Chondrocyte (in vitro differentiated cells): ENCODE measurements at regions not wholly inside any gene's neighbourhood (a gene's known extent, or its start where the extent isn't known, plus 50 kb on each side); places are given as distances from the start of the nearest gene placed in this dataset.
"Not testable (repeated sequence)": the region's sequence is repeated elsewhere in the genome, so short reads cannot be mapped to it uniquely, and the experiment has no call there.

Source experiments
- DNase-seq: peaks from one replicate; pipeline ENCODE4 v3.0.0; 2021; ENCODE audit warnings: mixed read lengths, low spot score
- H3K27ac Mint-ChIP-seq: one replicate; pipeline ENCODE4 v1.8.0; 2021; ENCODE audit warnings: mild to moderate bottlenecking, moderate library complexity, mixed read lengths; ENCODE audit not compliant: unreplicated experiment
- H3K27me3 Mint-ChIP-seq: 2 replicates; pipeline ENCODE4 v1.8.0; 2021; ENCODE audit warnings: low read depth, mixed read lengths
- H3K36me3 Mint-ChIP-seq: 2 replicates; pipeline ENCODE4 v1.8.0; 2021; ENCODE audit warnings: low read depth, mixed read lengths
- H3K4me1 Mint-ChIP-seq: 2 replicates; pipeline ENCODE4 v1.8.0; 2021; ENCODE audit warnings: low read depth, mild to moderate bottlenecking, mixed read lengths
- H3K4me3 Mint-ChIP-seq: one replicate; pipeline ENCODE4 v1.8.0; 2021; ENCODE audit warnings: mild to moderate bottlenecking, moderate library complexity, mixed read lengths; ENCODE audit not compliant: unreplicated experiment
- H3K9me3 Mint-ChIP-seq: 2 replicates; pipeline ENCODE4 v1.8.0; 2021; ENCODE audit warnings: low read depth, mixed read lengths
- CTCF ChIP-seq: fragments of 200-600 bp; sonication (generic); IDR thresholded peaks from 2 replicates; pipeline ENCODE4 v1.5.0; 2021; ENCODE audit warnings: antibody characterized with exemption, mild to moderate bottlenecking, moderate library complexity

- H3K27me3 Mint-ChIP-seq, result peaks cover 6% of the 10 kb centered on the region
- H3K27ac Mint-ChIP-seq, result no peak overlapping the region
- no peaks in the 10 kb centered on the region for H3K4me1 Mint-ChIP-seq
- no peak for DNase-seq
- no peak overlapping the region for H3K4me3 Mint-ChIP-seq
- H3K36me3 Mint-ChIP-seq, result no peaks in the 10 kb centered on the region
- no peaks in the 10 kb centered on the region for H3K9me3 Mint-ChIP-seq
- TF ChIP-seq CTCF, result no peak
These were observed 135.9 kb downstream of the GPCPD1 start for GRCh38 chr20:5474646-5475550.

GRCh38 chr20:5471866-5472265 lies 138.9 kb downstream of the GPCPD1 start:
- H3K36me3 Mint-ChIP-seq, DNase-seq, H3K27me3 Mint-ChIP-seq, H3K4me1 Mint-ChIP-seq, H3K4me3 Mint-ChIP-seq, H3K9me3 Mint-ChIP-seq, H3K27ac Mint-ChIP-seq: not testable (repeated sequence)

- no peak overlapping the region for H3K27ac Mint-ChIP-seq
- H3K27me3 Mint-ChIP-seq, result no peaks in the 10 kb centered on the region
- H3K4me1 Mint-ChIP-seq, result no peaks in the 10 kb centered on the region
- no peak for DNase-seq
- no peaks in the 10 kb centered on the region for H3K36me3 Mint-ChIP-seq
- no peak for TF ChIP-seq CTCF
- H3K9me3 Mint-ChIP-seq, result no peaks in the 10 kb centered on the region
- H3K4me3 Mint-ChIP-seq, result no peak overlapping the region
These were observed 139.4 kb downstream of the GPCPD1 start for GRCh38 chr20:5471368-5471767.

DNA sequence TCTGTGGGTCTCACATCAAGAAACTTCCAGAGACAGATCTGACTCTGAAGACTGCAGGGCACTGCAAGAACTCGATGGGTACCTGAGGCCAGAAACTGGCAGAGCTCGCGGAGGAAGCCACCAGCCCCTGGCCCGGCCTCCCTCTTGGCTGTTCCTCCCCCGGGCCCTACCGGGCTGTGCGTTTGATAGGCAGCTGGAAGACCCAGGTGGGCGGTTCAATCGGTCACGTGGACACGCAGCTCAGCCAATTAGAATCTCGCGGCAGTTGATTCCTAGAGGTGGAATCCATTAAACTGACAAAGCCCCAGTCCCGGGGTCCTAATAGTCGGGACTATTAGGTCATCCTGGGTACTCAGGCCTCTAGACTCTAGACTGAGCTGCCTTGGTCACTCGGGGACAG lies 139.9 kb downstream of the GPCPD1 start:
- Mint-ChIP-seq H3K27ac (no peak overlapping the region), H3K9me3 (no peaks in the 10 kb centered on the region), H3K4me3 (no peak overlapping the region), H3K36me3 (no peaks in the 10 kb centered on the region), H3K4me1 (no peaks in the 10 kb centered on the region), H3K27me3 (peaks cover under 1% of the 10 kb centered on the region)
- DNase-seq, result no peak
- no peak for TF ChIP-seq CTCF

DNA sequence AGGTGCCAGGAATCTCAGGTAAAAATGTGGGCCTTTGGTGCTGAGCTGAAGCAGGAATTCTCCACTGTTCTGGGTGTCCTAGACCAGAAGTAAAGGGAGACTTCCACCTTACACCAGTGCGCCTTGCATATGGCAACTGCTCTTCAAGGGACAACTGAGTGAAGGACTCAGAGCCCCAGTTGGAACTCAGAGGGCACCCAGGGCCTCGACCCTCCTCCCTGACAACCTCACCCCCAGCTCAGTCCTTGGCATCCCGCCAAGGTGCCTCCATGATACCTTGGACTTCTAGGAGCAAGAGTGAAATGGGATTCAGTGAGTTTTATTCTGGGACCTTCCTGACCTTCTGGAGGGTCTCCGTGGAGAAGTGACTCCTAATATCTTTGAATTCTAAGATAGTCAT lies 140.3 kb downstream of the GPCPD1 start:
- Mint-ChIP-seq H3K4me3 (no peak overlapping the region), H3K27ac (no peak overlapping the region), H3K9me3 (no peaks in the 10 kb centered on the region), H3K4me1 (no peaks in the 10 kb centered on the region), H3K27me3 (peaks cover 6% of the 10 kb centered on the region), H3K36me3 (no peaks in the 10 kb centered on the region)
- no peak for DNase-seq
- no peak for TF ChIP-seq CTCF

GRCh38 chr20:5469111-5469510 lies 141.7 kb downstream of the GPCPD1 start:
- Mint-ChIP-seq H3K27me3 (peaks cover 6% of the 10 kb centered on the region), H3K27ac (no peak overlapping the region), H3K36me3 (no peaks in the 10 kb centered on the region), H3K4me1 (no peaks in the 10 kb centered on the region), H3K9me3 (no peaks in the 10 kb centered on the region), H3K4me3 (no peak overlapping the region)
- no peak for DNase-seq
- TF ChIP-seq CTCF, result no peak
